ENCODE measurements at regions not wholly inside any gene's neighbourhood (a gene's known extent, or its start where the extent isn't known, plus 50 kb on each side); places are given as distances from the start of the nearest gene placed in this dataset.

GRCh38 chr14:42138406-42138805 is 531.7 kb downstream of the LRFN5 start:
- no peak for DNase-seq

GRCh38 chr14:42130815-42131214 is 524.1 kb downstream of the LRFN5 start:
- no peak for DNase-seq

GRCh38 chr14:42123526-42123925 is 516.9 kb downstream of the LRFN5 start:
- DNase-seq: no peak

- no peak for DNase-seq
Observed at GRCh38 chr14:42113358-42114069, 506.8 kb downstream of the LRFN5 start.

DNA sequence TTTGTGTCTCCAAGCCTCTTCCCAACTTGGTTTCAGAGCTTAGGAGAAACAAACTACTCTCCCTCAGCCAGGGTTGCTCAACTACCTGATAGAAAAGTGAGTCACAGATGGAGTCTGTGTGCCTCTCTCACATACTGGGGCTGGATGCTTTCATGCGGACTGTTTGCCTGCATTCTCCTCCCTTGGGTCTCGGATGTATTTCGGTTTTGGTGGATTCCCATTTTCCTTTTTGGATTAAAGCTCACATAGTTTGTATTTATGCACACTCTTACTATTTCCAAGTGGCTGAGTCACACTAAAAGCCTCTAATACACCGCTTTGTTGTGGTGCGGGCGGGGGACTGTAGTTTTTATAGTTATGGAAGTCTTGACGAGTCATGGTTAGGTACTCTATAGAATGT is 505.4 kb downstream of the LRFN5 start:
- DNase-seq: no peak

GRCh38 chr14:42111355-42111754 is 504.7 kb downstream of the LRFN5 start:
- no peak for DNase-seq

GRCh38 chr14:42110167-42110566 is 503.5 kb downstream of the LRFN5 start:
- no peak for DNase-seq

DNA sequence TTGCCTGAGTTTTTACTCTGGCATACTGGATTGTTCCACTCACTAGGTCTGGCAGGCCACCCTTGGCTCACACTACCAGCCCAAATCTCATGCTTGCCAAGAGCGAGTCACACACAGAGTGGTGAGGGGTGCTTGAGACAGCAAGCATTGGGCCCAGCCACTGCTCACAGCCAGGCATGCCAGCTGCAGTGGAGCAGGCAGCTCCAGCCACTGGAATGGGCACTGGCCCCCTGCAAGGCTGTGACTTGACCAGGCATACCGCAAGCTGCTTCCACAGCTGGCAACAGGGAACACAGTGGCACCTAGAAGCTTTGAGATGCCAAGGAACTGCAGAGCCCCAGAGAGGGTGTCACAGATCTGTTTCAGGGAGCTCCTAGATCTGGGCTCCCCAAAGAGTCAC is 488.5 kb downstream of the LRFN5 start:
- no peak for DNase-seq

DNA sequence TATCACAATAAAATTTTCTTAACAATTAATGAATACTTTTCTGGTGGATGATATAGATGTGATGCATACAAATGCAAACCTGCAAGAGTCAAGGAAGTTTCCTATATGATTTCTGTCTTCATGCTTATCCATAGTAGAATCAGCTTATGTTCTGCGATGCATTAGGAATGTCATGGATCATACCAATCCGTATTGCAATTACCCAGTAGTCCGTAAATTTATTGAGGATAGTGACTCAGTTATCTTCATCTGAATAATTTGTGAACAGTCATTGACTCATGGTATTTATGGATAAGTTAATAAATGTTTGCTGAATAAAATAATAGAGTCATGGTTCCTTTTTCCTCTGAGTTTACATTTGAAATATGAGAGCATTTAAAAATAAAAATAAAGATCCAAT is 483.4 kb downstream of the LRFN5 start:
- no peak for DNase-seq

DNA sequence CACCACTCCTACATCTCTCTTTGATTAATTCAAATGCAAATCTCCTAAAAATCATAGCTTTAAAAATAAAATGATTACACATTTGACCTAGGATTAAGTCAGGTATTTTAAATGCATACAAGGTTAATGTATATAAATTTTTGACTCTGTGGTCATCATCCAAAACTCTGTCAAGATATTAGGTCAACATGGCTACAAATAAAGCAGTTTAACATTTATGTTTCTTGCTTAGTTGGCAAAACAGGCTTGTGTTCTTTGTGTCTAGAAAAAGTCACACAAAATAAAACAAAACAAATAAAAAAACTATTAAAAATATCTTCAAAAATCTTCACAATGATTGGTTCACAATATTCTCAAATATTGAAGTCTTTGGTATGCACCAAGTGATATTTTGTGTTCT is 473.2 kb downstream of the LRFN5 start:
- DNase-seq: no peak

DNA sequence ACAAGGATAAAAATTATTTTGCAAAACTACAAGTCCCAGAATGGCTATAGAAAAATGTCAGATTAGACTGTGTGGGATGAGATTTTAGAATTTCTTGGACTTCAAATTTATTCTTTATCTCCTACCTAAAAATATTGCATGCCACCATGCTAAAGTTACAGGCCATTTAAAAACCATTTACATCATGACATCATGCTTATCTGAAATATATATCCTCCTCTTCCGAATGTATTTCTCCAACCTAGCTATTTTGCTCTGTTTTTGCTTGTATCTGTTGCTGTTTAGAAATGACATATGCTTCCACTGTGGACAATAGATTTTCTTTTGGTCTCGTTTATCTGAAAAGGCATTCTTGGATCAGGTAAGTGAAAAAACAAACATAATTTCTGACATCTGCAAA is 471.7 kb downstream of the LRFN5 start:
- DNase-seq: no peak

DNA sequence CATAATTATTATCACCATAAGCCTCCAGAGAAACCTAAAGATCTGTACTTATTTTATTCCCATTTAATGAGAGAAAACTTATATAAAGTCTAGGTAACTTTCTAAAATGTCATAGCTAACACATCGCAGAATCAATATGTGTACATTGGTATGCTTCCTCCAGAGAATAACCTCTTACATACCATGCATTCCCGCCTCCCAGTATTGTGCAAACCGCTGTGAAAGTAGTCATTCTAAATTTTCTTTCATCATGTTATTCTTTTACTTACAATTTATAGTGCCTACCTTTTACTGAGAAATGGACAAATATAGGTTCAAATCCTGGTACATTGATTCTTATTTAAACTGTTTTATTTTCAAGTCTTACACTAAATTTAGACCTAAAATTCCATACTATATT is 463.4 kb downstream of the LRFN5 start:
- no peak for DNase-seq

DNA sequence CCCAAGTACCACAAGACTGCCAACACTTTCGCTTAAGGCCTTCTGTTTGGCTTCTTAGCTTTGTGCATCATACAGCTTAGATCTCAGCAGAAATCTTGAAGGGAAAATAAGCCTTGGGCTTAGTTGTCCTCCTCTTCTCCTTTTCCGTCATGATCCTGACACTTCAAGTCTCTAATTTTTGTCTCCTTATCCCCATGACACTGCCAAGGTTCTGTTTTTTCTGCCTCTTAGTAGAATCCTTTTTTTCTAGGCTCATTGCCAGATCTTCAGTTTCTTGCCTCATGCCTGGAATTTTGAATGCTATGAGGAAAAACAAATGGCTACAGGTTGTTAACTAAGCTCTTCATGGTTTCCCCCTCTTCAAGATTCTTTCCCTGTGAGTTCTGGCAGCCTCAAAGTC is 450.4 kb downstream of the LRFN5 start:
- DNase-seq: no peak

DNA sequence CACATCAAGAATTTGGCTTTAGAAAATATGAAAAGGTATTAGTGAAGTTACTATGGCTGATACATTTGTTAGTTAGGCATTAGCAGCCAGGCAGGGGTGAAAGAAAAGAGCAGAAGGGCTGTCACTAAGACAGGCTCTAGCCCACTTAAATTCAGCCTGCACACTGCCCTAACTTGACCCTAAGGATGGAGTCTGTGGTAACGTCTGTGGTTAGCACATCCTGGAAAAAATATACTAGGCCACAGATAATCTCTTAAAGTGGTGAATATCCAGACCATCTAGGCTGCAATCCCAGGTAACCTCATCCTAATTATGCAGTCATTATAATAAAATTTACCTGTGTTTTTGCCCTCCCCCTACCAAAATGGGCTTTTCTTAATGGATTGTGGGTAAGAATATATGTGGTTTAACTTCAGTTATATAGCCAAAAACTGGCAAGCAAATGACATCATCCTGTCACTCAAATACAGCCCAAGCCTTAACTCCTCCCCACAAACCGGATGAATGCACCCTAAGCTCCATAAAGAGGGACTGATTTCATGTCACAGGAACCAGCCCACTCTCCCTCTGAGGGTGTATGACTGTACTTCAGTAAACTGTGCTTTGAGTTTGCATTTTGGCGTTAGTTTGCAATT is 440.9 kb downstream of the LRFN5 start:
- DNase-seq: no peak

DNA sequence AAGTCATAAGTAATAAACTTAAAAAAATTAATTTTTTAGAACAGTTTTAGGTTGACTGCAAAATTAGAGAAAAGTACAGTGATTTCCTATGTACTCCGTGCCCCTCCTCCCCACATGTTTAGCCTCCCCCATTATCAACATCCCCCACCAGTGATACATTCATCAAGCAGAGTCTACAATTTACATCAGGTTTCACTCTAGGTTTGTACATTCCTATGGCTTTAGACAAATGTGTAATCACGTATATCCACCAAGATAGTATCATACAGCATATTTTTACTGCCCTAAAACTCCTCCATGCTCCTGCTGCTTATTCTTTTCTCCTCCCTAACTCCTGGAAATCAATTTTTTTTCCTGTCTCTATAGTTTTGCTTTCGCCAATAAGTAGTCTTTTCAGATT is 438.7 kb downstream of the LRFN5 start:
- DNase-seq: no peak

GRCh38 chr14:42028607-42029006 is 421.9 kb downstream of the LRFN5 start:
- DNase-seq: no peak

DNA sequence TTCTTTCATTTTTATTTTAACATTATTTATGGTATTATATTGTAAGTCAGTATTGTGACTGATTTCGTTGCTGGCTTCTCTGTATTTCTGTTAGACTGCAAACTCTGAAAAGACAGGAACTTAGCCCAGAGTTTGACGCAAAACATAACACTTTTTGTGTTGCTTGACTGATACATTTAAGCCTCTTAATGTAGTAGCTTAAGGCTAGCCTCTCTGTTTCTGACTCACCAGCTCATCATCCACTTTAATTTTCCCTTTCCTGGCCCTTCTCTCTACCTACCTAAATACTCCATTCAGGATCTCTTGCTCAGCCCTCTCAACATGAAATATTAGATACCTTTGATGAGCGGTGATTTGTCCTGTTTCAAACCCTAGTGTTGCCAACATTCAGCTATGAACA is 420.6 kb downstream of the LRFN5 start:
- no peak for DNase-seq

GRCh38 chr14:42023452-42023851 is 416.8 kb downstream of the LRFN5 start:
- DNase-seq: no peak

- DNase-seq: no peak
Observed at GRCh38 chr14:42014301-42014700, 407.6 kb downstream of the LRFN5 start.

- DNase-seq: no peak
Observed at GRCh38 chr14:42013559-42013958, 406.9 kb downstream of the LRFN5 start.

- no peak for DNase-seq
Observed at GRCh38 chr14:42013153-42013552, 406.5 kb downstream of the LRFN5 start.

- no peak for DNase-seq
Observed at GRCh38 chr14:42011221-42011620, 404.5 kb downstream of the LRFN5 start.

GRCh38 chr14:42004321-42004720 is 397.6 kb downstream of the LRFN5 start:
- no peak for DNase-seq

DNA sequence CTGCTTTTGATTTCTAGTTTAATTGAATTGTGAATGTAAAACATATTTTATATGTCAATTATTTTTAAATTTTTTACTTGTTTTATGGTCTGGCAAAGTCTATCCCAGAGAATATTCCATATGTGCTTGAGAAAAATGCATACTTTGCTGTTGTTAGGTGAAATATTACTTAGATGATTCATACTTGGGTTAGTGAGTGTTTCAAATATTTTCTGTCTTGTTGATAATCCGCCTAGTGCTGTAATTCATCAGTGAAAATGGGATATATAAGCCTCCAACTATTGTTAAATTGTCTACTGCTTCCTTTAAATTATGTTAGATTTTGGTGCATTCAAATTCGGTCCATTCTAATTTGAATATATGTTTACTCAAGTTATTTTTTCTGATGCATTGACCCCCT is 395.5 kb downstream of the LRFN5 start:
- no peak for DNase-seq

- DNase-seq: no peak
Observed at GRCh38 chr14:42001431-42001830, 394.8 kb downstream of the LRFN5 start.

Measured in CD4-positive, alpha-beta T cell treated with Interleukin-12 subunit alpha and Interleukin-12 subunit beta, for 1 hour (primary cell).